Smooth muscle cell (in vitro differentiated cells): ENCODE measurements at regions not wholly inside any gene's neighbourhood (a gene's known extent, or its start where the extent isn't known, plus 50 kb on each side); places are given as distances from the start of the nearest gene placed in this dataset.

ENCODE experiments used
- DNase-seq: peaks from one replicate; lab custom pipeline; 2025; ENCODE audit not compliant: unreplicated experiment; lab: John Stamatoyannopoulos, UW
- H2AFZ ChIP-seq: fragments of 200-600 bp; sonication (generic); 2 replicates; pipeline ENCODE4 v1.6.0; 2016; ENCODE audit warnings: antibody characterized with exemption, low read depth, mild to moderate bottlenecking
- H3F3A ChIP-seq: fragments of 200-600 bp; sonication (generic); 2 replicates; pipeline ENCODE4 v1.6.0; 2017; ENCODE audit warnings: antibody characterized with exemption, low read depth
- H3K27ac ChIP-seq: fragments of 200-600 bp; sonication (generic); 2 replicates; pipeline ENCODE4 v1.5.1; 2016; ENCODE audit warnings: low read depth, mild to moderate bottlenecking
- H3K27me3 ChIP-seq: fragments of 200-600 bp; sonication (generic); 2 replicates; pipeline ENCODE4 v1.6.1; 2016; ENCODE audit warnings: low read depth, mild to moderate bottlenecking
- H3K36me3 ChIP-seq: fragments of 200-600 bp; sonication (generic); 2 replicates; pipeline ENCODE4 v1.5.1; 2016; ENCODE audit warnings: low read depth
- H3K4me1 ChIP-seq: fragments of 200-600 bp; sonication (generic); 2 replicates; pipeline ENCODE4 v1.5.1; 2016; ENCODE audit warnings: low read depth
- H3K4me2 ChIP-seq: fragments of 200-600 bp; sonication (generic); 2 replicates; pipeline ENCODE4 v1.6.0; 2016; ENCODE audit warnings: mild to moderate bottlenecking
- H3K4me3 ChIP-seq: fragments of 200-600 bp; sonication (generic); 2 replicates; pipeline ENCODE4 v1.5.1; 2016; ENCODE audit warnings: mild to moderate bottlenecking
- H3K79me2 ChIP-seq: fragments of 200-600 bp; sonication (generic); 2 replicates; pipeline ENCODE4 v1.6.0; 2016; ENCODE audit warnings: low read depth, mild to moderate bottlenecking
- H3K9ac ChIP-seq: fragments of 200-600 bp; sonication (generic); 2 replicates; pipeline ENCODE4 v1.6.0; 2016; ENCODE audit warnings: low read depth
- H3K9me3 ChIP-seq: fragments of 200-600 bp; sonication (generic); replicated peaks from 2 replicates; pipeline ENCODE4 v1.5.1; 2016; ENCODE audit warnings: low read depth
- H4K20me1 ChIP-seq: fragments of 200-600 bp; sonication (generic); 2 replicates; pipeline ENCODE4 v1.6.0; 2016; ENCODE audit warnings: low read depth
- CTCF ChIP-seq: fragments of 200-600 bp; sonication (generic); IDR thresholded peaks from 2 replicates; pipeline ENCODE4 v1.5.1; 2017; ENCODE audit warnings: borderline replicate concordance, mild to moderate bottlenecking, antibody characterized with exemption; ENCODE audit not compliant: insufficient read depth, poor library complexity, severe bottlenecking
- WGBS: methylation state at CpG from one replicate; pipeline ENCODE4 v1.1.7; 2016; ENCODE audit warnings: low lambda C conversion rate; 5-methylcytosine and 5-hydroxymethylcytosine counted together

DNA sequence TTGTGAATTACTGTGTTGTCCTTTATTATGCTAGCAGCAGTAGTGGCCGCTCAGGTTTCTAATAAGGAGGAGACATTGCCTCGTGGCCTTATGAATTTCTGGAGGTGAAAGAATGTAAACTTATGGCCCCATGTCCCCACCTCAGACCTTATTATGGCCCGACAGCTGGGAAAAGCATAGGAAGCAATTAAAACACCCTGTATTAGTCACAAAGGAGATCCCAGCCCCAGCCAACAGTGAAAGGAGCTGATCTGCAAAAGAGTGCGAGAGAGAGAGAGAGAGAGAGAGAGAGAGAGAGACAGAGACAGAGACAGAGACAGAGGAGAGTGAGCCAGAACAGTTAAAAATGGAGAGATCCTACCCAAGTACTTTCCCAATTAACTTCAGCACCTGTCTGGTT is 269.3 kb downstream of the DMRT2 start:
- no peak for DNase-seq
- no peak overlapping the region for H3K9ac ChIP-seq
- H3K27ac ChIP-seq, result no peak overlapping the region
- no peaks in the 10 kb centered on the region for H3F3A ChIP-seq
- no peak overlapping the region for H2AFZ ChIP-seq
- H4K20me1 ChIP-seq, result no peaks in the 10 kb centered on the region
- no peaks in the 10 kb centered on the region for H3K27me3 ChIP-seq
- H3K36me3 ChIP-seq, result no peaks in the 10 kb centered on the region
- TF ChIP-seq CTCF, result no peak
- H3K4me3 ChIP-seq, result no peak overlapping the region
- no peaks in the 10 kb centered on the region for H3K4me1 ChIP-seq
- H3K9me3 ChIP-seq, result peaks cover 17% of the 10 kb centered on the region
- H3K4me2 ChIP-seq, result no peak overlapping the region
- no peaks in the 10 kb centered on the region for H3K79me2 ChIP-seq
- WGBS, result 61% methylated on average over 4 of the region's 4 CpGs

- WGBS, result 55% methylated on average over 5 of the region's 5 CpGs
- H3K9ac ChIP-seq, result no peak overlapping the region
- H3K4me2 ChIP-seq, result no peak overlapping the region
- H3K9me3 ChIP-seq, result peaks cover 19% of the 10 kb centered on the region
- no peak overlapping the region for H3K27ac ChIP-seq
- H3K36me3 ChIP-seq, result no peaks in the 10 kb centered on the region
- no peaks in the 10 kb centered on the region for H4K20me1 ChIP-seq
- no peak overlapping the region for H2AFZ ChIP-seq
- no peak for DNase-seq
- no peak for TF ChIP-seq CTCF
- no peaks in the 10 kb centered on the region for H3K79me2 ChIP-seq
- H3K4me3 ChIP-seq, result no peak overlapping the region
- H3K4me1 ChIP-seq, result no peaks in the 10 kb centered on the region
- H3K27me3 ChIP-seq, result no peaks in the 10 kb centered on the region
- H3F3A ChIP-seq, result no peaks in the 10 kb centered on the region
Measured at GRCh38 chr9:1320051-1320557, 269.9 kb downstream of the DMRT2 start.

- Histone ChIP-seq H3K4me1 (no peaks in the 10 kb centered on the region), H3K79me2 (no peaks in the 10 kb centered on the region), H2AFZ (no peak overlapping the region), H3K27me3 (no peaks in the 10 kb centered on the region), H4K20me1 (no peaks in the 10 kb centered on the region), H3F3A (no peaks in the 10 kb centered on the region), H3K36me3 (no peaks in the 10 kb centered on the region), H3K9me3 (peaks cover 21% of the 10 kb centered on the region), H3K9ac (no peak overlapping the region), H3K4me2 (no peak overlapping the region), H3K4me3 (no peak overlapping the region), H3K27ac (no peak overlapping the region)
- 66% methylated on average over 7 of the region's 7 CpGs for WGBS
- no peak for DNase-seq
- TF ChIP-seq CTCF, result no peak
Measured at GRCh38 chr9:1320607-1321195, 270.5 kb downstream of the DMRT2 start.

DNA sequence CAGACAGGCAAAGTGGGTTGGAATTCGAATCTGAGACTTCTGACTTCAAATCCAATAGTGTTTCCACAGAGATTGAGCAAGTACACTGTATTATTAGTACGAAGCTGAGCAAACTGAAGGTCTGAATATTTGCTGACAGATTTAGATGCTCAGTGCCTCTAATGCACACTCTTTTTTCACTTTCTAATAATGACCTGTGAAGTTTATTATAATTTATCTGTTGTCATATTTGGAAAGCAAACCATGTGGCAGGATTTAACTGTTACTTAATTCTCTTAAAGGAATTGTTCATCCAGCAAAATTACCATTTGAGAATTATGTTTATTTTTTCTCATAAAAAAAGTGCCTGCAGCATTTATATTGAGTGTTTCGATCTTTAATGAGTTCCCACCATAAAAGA is 277.3 kb downstream of the DMRT2 start:
- H3K27ac ChIP-seq, result no peak overlapping the region
- 42% methylated on average over 3 of the region's 3 CpGs for WGBS
- H3K79me2 ChIP-seq, result no peaks in the 10 kb centered on the region
- H3K4me2 ChIP-seq, result no peak overlapping the region
- peaks cover 17% of the 10 kb centered on the region for H3K9me3 ChIP-seq
- no peaks in the 10 kb centered on the region for H3K4me1 ChIP-seq
- no peaks in the 10 kb centered on the region for H3K36me3 ChIP-seq
- H3K27me3 ChIP-seq, result no peaks in the 10 kb centered on the region
- no peak overlapping the region for H3K9ac ChIP-seq
- no peak for TF ChIP-seq CTCF
- no peak overlapping the region for H2AFZ ChIP-seq
- H3K4me3 ChIP-seq, result no peak overlapping the region
- no peak for DNase-seq
- no peaks in the 10 kb centered on the region for H4K20me1 ChIP-seq
- H3F3A ChIP-seq, result no peaks in the 10 kb centered on the region
